BJ (cell line): ENCODE measurements at regions not wholly inside any gene's neighbourhood (a gene's known extent, or its start where the extent isn't known, plus 50 kb on each side); places are given as distances from the start of the nearest gene placed in this dataset.

Source experiments
- CTCF ChIA-PET: fragments of 350-600 bp; formaldehyde crosslinking; extraction: SDS; loops from one replicate; lab custom pipeline; 2021; ENCODE audit warnings: antibody characterized with exemption, inconsistent platforms; lab: Yijun Ruan, JAX
- POLR2A ChIA-PET: fragments of 300-600 bp; sonication (Branson Sonifier 250); formaldehyde crosslinking; extraction: SDS; loops from one replicate; lab custom pipeline; 2021; ENCODE audit warnings: antibody characterized with exemption; lab: Charles Lee
- DNase-seq: peaks from one replicate; pipeline ENCODE4 v3.0.0-alpha.2; 2011; ENCODE audit warnings: low read depth
- H3K27me3 ChIP-seq: 2 replicates; pipeline ENCODE4 v1.6.0; 2011; ENCODE audit warnings: low read length; ENCODE audit not compliant: control insufficient read depth, insufficient read depth
- H3K36me3 ChIP-seq: 2 replicates; pipeline ENCODE4 v1.5.1; 2011; ENCODE audit warnings: low read length; ENCODE audit not compliant: control insufficient read depth, insufficient read depth
- H3K4me3 ChIP-seq: 2 replicates; pipeline ENCODE4 v1.5.1; 2011; ENCODE audit warnings: low read depth, mild to moderate bottlenecking, control low read depth, low read length
- TF ChIP-seq, protein P1 (sequence below): IDR thresholded peaks from 2 replicates; pipeline ENCODE4 v1.5.1; 2011; ENCODE audit warnings: low read depth, mild to moderate bottlenecking, control low read depth, inconsistent platforms, low read length, moderate library complexity; ENCODE audit not compliant: insufficient read depth

DNA sequence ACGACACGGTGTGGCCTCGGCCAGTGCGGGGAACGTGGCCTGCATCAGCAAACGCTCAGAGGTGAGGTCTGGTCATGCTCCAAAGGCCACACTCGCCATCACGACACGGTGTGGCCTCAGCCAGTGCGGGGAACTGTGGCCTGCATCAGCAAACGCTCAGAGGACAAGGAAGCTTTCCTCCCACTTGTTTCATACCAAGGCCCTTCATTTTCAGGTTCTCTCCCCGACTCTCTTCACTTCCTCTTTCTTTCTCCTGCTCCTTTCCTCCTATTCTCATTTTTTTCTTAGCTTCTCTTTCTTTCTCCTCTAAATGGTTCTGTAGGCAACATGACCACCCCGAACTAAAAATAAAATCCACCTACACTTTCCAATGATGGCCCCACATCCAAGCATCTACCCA lies 384.4 kb upstream of the SHH start:
- Histone ChIP-seq H3K4me3 (no peak overlapping the region), H3K36me3 (no peaks in the 10 kb centered on the region), H3K27me3 (no peaks in the 10 kb centered on the region)
- TF ChIP-seq, protein P1, sequence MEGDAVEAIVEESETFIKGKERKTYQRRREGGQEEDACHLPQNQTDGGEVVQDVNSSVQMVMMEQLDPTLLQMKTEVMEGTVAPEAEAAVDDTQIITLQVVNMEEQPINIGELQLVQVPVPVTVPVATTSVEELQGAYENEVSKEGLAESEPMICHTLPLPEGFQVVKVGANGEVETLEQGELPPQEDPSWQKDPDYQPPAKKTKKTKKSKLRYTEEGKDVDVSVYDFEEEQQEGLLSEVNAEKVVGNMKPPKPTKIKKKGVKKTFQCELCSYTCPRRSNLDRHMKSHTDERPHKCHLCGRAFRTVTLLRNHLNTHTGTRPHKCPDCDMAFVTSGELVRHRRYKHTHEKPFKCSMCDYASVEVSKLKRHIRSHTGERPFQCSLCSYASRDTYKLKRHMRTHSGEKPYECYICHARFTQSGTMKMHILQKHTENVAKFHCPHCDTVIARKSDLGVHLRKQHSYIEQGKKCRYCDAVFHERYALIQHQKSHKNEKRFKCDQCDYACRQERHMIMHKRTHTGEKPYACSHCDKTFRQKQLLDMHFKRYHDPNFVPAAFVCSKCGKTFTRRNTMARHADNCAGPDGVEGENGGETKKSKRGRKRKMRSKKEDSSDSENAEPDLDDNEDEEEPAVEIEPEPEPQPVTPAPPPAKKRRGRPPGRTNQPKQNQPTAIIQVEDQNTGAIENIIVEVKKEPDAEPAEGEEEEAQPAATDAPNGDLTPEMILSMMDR = no peak
- no peak for DNase-seq
- ChIA-PET POLR2A (no interaction called here), CTCF (no interaction called here)

DNA sequence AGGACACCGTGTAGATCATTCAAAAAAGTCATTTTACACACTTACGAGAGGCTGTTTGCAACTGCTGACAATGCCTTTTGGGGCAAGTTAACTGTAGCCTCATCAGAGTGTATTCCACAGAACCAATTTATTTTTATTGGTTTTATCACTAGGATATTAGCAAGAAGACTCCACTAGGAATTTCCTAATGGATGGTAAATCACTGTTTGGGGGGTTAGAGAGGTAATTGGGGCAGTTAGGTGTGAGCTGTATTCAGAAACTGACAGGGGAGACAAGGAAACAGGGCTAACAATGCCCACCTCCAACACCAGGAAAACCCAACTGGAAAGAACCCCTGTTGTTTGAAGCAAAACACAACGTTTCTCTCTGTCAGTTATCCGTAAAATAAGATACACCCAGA lies 383.0 kb upstream of the SHH start:
- Histone ChIP-seq H3K36me3 (no peaks in the 10 kb centered on the region), H3K4me3 (no peak overlapping the region), H3K27me3 (no peaks in the 10 kb centered on the region)
- DNase-seq = no peak
- ChIA-PET CTCF (no interaction called here), POLR2A (no interaction called here)
- TF ChIP-seq, protein P1 = no peak

DNA sequence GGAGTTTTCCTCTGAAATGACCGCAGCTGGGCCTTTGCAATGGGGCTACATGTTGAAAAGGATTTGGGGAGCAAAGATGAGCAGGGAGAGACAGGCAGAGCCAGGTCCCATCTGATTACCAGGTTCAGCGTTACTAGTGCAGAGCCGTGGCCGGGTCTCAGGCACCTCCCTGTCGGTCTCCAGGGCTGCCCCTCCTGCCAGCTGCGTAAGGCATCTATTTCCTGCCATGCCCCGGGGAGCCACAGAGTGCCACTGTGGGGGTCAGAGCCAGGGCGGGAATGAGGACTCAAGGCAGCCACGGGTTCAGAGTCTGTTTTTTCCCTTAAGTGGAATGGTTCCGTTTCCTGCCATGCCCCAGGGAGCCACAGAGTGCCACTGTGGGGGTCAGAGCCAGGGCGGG lies 382.6 kb upstream of the SHH start:
- H3K4me3 ChIP-seq = no peak overlapping the region
- ChIA-PET POLR2A (no interaction called here), CTCF (no interaction called here)
- no peaks in the 10 kb centered on the region for H3K36me3 ChIP-seq
- TF ChIP-seq, protein P1 = no peak
- DNase-seq = no peak
- no peaks in the 10 kb centered on the region for H3K27me3 ChIP-seq

DNA sequence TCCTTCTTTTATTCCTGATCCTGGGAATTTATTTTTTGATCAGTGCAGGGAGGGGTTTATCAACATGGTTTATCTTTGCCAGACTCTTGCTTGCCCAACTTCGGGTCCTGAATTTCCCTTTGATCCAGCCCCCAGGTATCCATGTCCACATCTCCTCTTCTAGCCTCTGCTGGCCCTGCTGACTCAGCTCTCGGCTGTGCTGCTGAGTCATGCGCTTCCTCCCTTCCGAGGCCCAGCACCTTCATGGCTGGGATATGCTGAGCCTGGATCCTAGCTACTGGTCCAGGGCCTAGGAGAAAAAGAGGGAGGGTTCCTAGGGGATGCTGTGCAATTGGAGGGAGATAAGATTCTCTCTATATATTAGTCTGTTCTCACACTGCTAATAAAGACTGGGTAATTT lies 380.7 kb upstream of the SHH start:
- TF ChIP-seq, protein P1 = no peak
- ChIA-PET CTCF (no interaction called here), POLR2A (no interaction called here)
- no peak for DNase-seq
- no peak overlapping the region for H3K4me3 ChIP-seq
- H3K27me3 ChIP-seq = no peaks in the 10 kb centered on the region
- H3K36me3 ChIP-seq = no peaks in the 10 kb centered on the region

DNA sequence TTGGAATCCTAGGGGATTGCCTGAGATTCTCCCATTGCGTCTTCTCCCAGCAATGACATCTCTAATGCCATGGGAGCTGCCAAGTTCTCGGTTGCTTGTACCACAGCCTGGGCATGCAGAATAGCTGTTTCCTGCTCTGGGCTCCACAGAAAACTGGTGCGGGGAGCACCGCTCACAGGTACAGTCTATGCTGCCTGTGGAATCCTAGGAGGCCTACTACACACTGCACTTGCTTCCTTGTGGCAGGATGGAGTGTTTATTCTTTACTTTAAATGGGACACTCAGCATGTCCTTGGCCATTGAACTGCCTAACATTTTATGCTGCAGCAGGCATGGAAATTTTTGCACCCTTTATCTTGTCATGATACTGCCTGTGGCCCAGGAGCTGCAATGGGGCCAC lies 378.8 kb upstream of the SHH start:
- TF ChIP-seq, protein P1 = no peak
- CTCF ChIA-PET = no interaction called here
- Histone ChIP-seq H3K36me3 (no peaks in the 10 kb centered on the region), H3K4me3 (no peak overlapping the region), H3K27me3 (no peaks in the 10 kb centered on the region)
- DNase-seq = no peak
- POLR2A ChIA-PET = no interaction called here
